Left lung (tissue), 4 donors: ENCODE measurements at regions not wholly inside any gene's neighbourhood (a gene's known extent, or its start where the extent isn't known, plus 50 kb on each side); places are given as distances from the start of the nearest gene placed in this dataset.
A peak's percentile ranks its signal among the peaks of the same experiment; 100 is the strongest.

Experiments used
- ATAC-seq: fragments of 200-7000 bp; cut with Tn5 transposase; one replicate; pipeline ENCODE4 v1.9.1; 2020; ENCODE audit warnings: moderate library complexity
- DNase-seq, 4 donors: peaks; one replicate each; pipeline ENCODE4 v3.0.0-alpha.2; 2013 to 2020
- H3K27ac ChIP-seq, 2 donors: fragments of 200-600 bp; sonication (generic) in 1 of 2; one replicate each; pipeline versions ENCODE4 v1.5.0 to v1.8.0; 2020 to 2021
- H3K27me3 ChIP-seq, 2 donors: fragments of 200-600 bp; sonication (generic) in 1 of 2; one replicate each; pipeline versions ENCODE4 v1.5.0 to v1.8.0; 2020 to 2021
- H3K36me3 ChIP-seq, 2 donors: fragments of 200-600 bp; sonication (generic) in 1 of 2; one replicate each; pipeline versions ENCODE4 v1.5.0 to v1.8.0; 2020 to 2021
- H3K4me1 ChIP-seq, 2 donors: fragments of 200-600 bp; one replicate each; pipeline ENCODE4 v1.8.0; 2021
- H3K4me3 ChIP-seq, 2 donors: fragments of 200-600 bp; sonication (generic) in 1 of 2; one replicate each; pipeline versions ENCODE4 v1.5.0 to v1.8.0; 2020 to 2021; ENCODE audit warnings: mild to moderate bottlenecking in 1 of 2
- H3K9me3 ChIP-seq, 2 donors: fragments of 200-600 bp; sonication (generic) in 1 of 2; one replicate each; pipeline versions ENCODE4 v1.5.0 to v1.8.0; 2020 to 2021
- intact Hi-C, 2 donors: fragments of 100-400 bp; cut with DNase I; formaldehyde crosslinking; loops; one replicate each; pipeline versions ENCODE4 v1.11.2 to v1.14.2; 2022
- TF ChIP-seq, protein P1 (sequence below), 2 donors: fragments of 200-600 bp; sonication (generic) in 1 of 2; IDR thresholded peaks; one replicate each; pipeline versions ENCODE4 v1.5.0 to v1.8.0; 2021; ENCODE audit warnings: antibody characterized with exemption in 2 of 2
- donor health status: DM: no; HTN: yes; CAD: no.
- donor health status: DM: no; HTN: no; CAD: no.

DNA sequence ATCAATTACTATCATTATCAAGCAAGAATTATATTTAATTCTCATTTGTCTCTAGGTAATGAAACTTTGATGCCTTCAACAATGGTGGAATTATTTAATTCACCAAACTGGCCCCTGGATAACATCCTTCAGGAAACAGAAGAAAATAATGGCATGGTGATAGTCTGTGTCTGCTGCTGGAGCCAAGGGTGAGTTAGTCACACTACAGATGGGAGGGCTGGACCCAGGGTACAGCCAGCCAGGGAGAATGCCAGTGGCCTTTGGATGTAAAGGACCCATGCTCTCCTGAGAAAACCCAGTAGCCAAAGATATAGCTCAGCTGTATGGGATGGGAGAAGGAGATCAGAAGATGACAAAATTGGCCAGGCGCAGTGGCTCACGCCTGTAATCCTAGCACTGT lies 60.0 kb upstream of the CNKSR3 start:
- intact Hi-C loops = no loop called here
- DNase-seq = no peak
- no peak overlapping the region for H3K4me3 ChIP-seq

GRCh38 chr6:154572556-154572955 lies 62.1 kb upstream of the CNKSR3 start:
- Histone ChIP-seq H3K9me3 (no peaks in the 10 kb centered on the region), H3K36me3 (no peaks in the 10 kb centered on the region), H3K27me3 (no peaks in the 10 kb centered on the region), H3K4me3 (no peak overlapping the region), H3K27ac (no peak overlapping the region), H3K4me1 (no peaks in the 10 kb centered on the region)
- TF ChIP-seq, protein P1, sequence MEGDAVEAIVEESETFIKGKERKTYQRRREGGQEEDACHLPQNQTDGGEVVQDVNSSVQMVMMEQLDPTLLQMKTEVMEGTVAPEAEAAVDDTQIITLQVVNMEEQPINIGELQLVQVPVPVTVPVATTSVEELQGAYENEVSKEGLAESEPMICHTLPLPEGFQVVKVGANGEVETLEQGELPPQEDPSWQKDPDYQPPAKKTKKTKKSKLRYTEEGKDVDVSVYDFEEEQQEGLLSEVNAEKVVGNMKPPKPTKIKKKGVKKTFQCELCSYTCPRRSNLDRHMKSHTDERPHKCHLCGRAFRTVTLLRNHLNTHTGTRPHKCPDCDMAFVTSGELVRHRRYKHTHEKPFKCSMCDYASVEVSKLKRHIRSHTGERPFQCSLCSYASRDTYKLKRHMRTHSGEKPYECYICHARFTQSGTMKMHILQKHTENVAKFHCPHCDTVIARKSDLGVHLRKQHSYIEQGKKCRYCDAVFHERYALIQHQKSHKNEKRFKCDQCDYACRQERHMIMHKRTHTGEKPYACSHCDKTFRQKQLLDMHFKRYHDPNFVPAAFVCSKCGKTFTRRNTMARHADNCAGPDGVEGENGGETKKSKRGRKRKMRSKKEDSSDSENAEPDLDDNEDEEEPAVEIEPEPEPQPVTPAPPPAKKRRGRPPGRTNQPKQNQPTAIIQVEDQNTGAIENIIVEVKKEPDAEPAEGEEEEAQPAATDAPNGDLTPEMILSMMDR (IDR thresholded peaks at IDR 0.05) = no peak
- intact Hi-C loops = no loop called here
- no peak for ATAC-seq
- peak in 2 of 4 donors; percentile 53 to 59 for DNase-seq

More for the DNA sequence above, 60.0 kb upstream of the CNKSR3 start:
- no peaks in the 10 kb centered on the region for H3K36me3 ChIP-seq
- H3K27me3 ChIP-seq = no peaks in the 10 kb centered on the region
- no peak for ATAC-seq
- no peaks in the 10 kb centered on the region for H3K4me1 ChIP-seq
- H3K27ac ChIP-seq = no peak overlapping the region
- TF ChIP-seq, protein P1 (IDR thresholded peaks at IDR 0.05) = no peak
- no peaks in the 10 kb centered on the region for H3K9me3 ChIP-seq

DNA sequence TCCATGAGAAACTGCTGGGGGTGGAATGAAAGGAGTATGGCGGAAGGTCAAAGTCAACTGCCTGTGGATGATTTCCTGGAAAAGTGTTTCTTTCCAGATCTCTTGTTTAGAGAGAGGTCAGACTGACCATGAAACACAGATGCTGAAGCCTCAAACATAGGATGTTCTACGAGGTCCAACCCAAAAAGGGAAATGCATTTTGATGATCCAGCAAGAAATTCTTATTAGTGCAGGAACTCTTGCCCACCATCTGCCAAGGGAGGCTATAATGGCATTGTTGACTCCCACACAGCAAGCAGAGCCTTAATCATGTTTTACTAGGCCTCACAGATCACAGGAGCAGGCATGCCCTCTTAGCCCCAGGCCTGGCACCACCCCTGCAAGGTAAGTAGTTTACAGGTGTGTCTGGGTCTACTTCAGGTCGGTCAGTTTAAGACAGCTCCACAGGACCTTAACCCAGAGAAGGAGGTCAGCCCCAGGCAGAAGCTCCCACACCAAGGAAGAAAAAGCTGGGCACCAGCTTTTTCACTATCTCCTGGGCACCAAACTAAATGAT lies 67.6 kb upstream of the CNKSR3 start:
- TF ChIP-seq, protein P1 (IDR thresholded peaks at IDR 0.05) = no peak
- no peak for ATAC-seq
- intact Hi-C loops = no loop called here
- Histone ChIP-seq H3K4me3 (no peak overlapping the region), H3K9me3 (peaks cover 0 to 8% of the 10 kb centered on the region in 2 donors), H3K27ac (no peak overlapping the region), H3K36me3 (no peaks in the 10 kb centered on the region), H3K27me3 (no peaks in the 10 kb centered on the region), H3K4me1 (no peaks in the 10 kb centered on the region)
- DNase-seq = no peak

- ATAC-seq = no peak
- Histone ChIP-seq H3K9me3 (peaks cover 0 to 8% of the 10 kb centered on the region in 2 donors), H3K27me3 (no peaks in the 10 kb centered on the region), H3K27ac (no peak overlapping the region), H3K36me3 (no peaks in the 10 kb centered on the region), H3K4me1 (no peaks in the 10 kb centered on the region), H3K4me3 (no peak overlapping the region)
- TF ChIP-seq, protein P1 (IDR thresholded peaks at IDR 0.05) = no peak
- no peak for DNase-seq
- intact Hi-C loops = no loop called here
Measured at GRCh38 chr6:154579046-154579445, 68.6 kb upstream of the CNKSR3 start.

- no peak overlapping the region for H3K4me3 ChIP-seq
- ATAC-seq (no peak), DNase-seq (no peak)
- peaks cover 0 to 8% of the 10 kb centered on the region in 2 donors for H3K9me3 ChIP-seq
- TF ChIP-seq, protein P1 (IDR thresholded peaks at IDR 0.05) = no peak
- intact Hi-C loops = no loop called here
- no peak overlapping the region for H3K27ac ChIP-seq
- H3K36me3 ChIP-seq = no peaks in the 10 kb centered on the region
- no peaks in the 10 kb centered on the region for H3K27me3 ChIP-seq
- H3K4me1 ChIP-seq = no peaks in the 10 kb centered on the region
Measured at GRCh38 chr6:154579485-154579884, 69.0 kb upstream of the CNKSR3 start.
